Sigmoid colon (tissue), 6 donors: ENCODE measurements at regions not wholly inside any gene's neighbourhood (a gene's known extent, or its start where the extent isn't known, plus 50 kb on each side); places are given as distances from the start of the nearest gene placed in this dataset.

ENCODE experiments used
- DNase-seq: peaks from one replicate; pipeline ENCODE4 v3.0.0-alpha.2; 2019
- H3K27ac ChIP-seq, 4 donors: fragments of 200-600 bp; sonication (generic); one replicate each; pipeline ENCODE4 v1.5.1; 2016 to 2019; ENCODE audit warnings: mild to moderate bottlenecking in 1 of 4
- H3K27me3 ChIP-seq, 3 donors: fragments of 200-600 bp; sonication (generic); one replicate each; pipeline ENCODE4 v1.5.1; 2019; ENCODE audit warnings: mild to moderate bottlenecking in 1 of 3
- H3K36me3 ChIP-seq, 4 donors: fragments of 200-600 bp; sonication (generic); one replicate each; pipeline ENCODE4 v1.5.1; 2016 to 2019
- H3K4me1 ChIP-seq, 4 donors: fragments of 200-600 bp; sonication (generic); one replicate each; pipeline ENCODE4 v1.5.1; 2017 to 2019
- H3K4me3 ChIP-seq, 4 donors: fragments of 200-600 bp; sonication (generic); one replicate each; pipeline ENCODE4 v1.5.1; 2017 to 2019; ENCODE audit warnings: mild to moderate bottlenecking in 2 of 4, moderate library complexity in 1 of 4
- H3K9me3 ChIP-seq, 4 donors: fragments of 200-600 bp in 3 of 4; sonication (generic) in 3 of 4; one replicate each; pipeline versions ENCODE4 v1.5.1 to v1.6.1; 2013 to 2019
- CTCF ChIP-seq, 4 experiments: fragments of 450-650 bp in 3 of 4; fragments of 200-600 bp in 1 of 4; IDR thresholded peaks; one replicate each; pipeline ENCODE4 v1.5.1; 2016 to 2019; ENCODE audit warnings: antibody characterized with exemption in 4 of 4, mild to moderate bottlenecking in 3 of 4, moderate library complexity in 2 of 4
- EP300 ChIP-seq, 4 donors: sonication (generic); formaldehyde crosslinking; IDR thresholded peaks; one replicate each; pipeline ENCODE4 v1.6.1; 2017; ENCODE audit warnings: antibody characterized with exemption in 4 of 4
- POLR2A ChIP-seq, 2 donors: fragments of 450-650 bp; IDR thresholded peaks; one replicate each; pipeline ENCODE4 v1.6.1; 2016; ENCODE audit warnings: antibody characterized with exemption in 2 of 2, mild to moderate bottlenecking in 2 of 2, moderate library complexity in 2 of 2
- POLR2AphosphoS5 ChIP-seq, 4 donors: sonication (generic); formaldehyde crosslinking; IDR thresholded peaks; one replicate each; pipeline ENCODE4 v1.6.1; 2017; ENCODE audit warnings: antibody characterized with exemption in 4 of 4
- WGBS, 2 donors: extraction: QIAGEN DNeasy Blood & Tissue Kit; methylation state at CpG; one replicate each; pipeline ENCODE4 v1.1.7; 2013; 5-methylcytosine and 5-hydroxymethylcytosine counted together
- intact Hi-C: fragments of 100-400 bp; cut with DNase I; formaldehyde crosslinking; loops from one replicate; pipeline ENCODE4 v1.15.1; 2023
- donor health status: healthy with polysubstance abuse.
- donor health status: healthy.

- WGBS, 2 donors, result 83 to 95% methylated on average over 1 of the region's 1 CpG
- TF ChIP-seq EP300 (IDR thresholded peaks at IDR 0.05), result no peak
- no peak for TF ChIP-seq POLR2AphosphoS5 (IDR thresholded peaks at IDR 0.05)
- no peak for TF ChIP-seq POLR2A (IDR thresholded peaks at IDR 0.05)
- TF ChIP-seq CTCF (IDR thresholded peaks at IDR 0.05), result no peak
- Histone ChIP-seq H3K27me3 (no peaks in the 10 kb centered on the region), H3K4me1 (no peaks in the 10 kb centered on the region), H3K36me3 (no peaks in the 10 kb centered on the region), H3K27ac (no peak overlapping the region), H3K4me3 (no peak overlapping the region), H3K9me3 (no peaks in the 10 kb centered on the region)
- no peak for DNase-seq
- intact Hi-C loops, result no loop called here
These were observed 290.6 kb downstream of the ZEB2 start for GRCh38 chr2:144229296-144229695.

GRCh38 chr2:144227427-144228105 lies 292.4 kb downstream of the ZEB2 start:
- no peak for DNase-seq
- 95 to 96% methylated on average over 2 of the region's 2 CpGs for WGBS, 2 donors
- no peaks in the 10 kb centered on the region for H3K4me1 ChIP-seq
- TF ChIP-seq POLR2A (IDR thresholded peaks at IDR 0.05) (no peak), CTCF (IDR thresholded peaks at IDR 0.05) (no peak), EP300 (IDR thresholded peaks at IDR 0.05) (no peak), POLR2AphosphoS5 (IDR thresholded peaks at IDR 0.05) (no peak)
- H3K27ac ChIP-seq, result no peak overlapping the region
- no peaks in the 10 kb centered on the region for H3K9me3 ChIP-seq
- H3K27me3 ChIP-seq, result no peaks in the 10 kb centered on the region
- no peak overlapping the region for H3K4me3 ChIP-seq
- intact Hi-C loops, result no loop called here
- H3K36me3 ChIP-seq, result no peaks in the 10 kb centered on the region

- no peaks in the 10 kb centered on the region for H3K27me3 ChIP-seq
- no peak overlapping the region for H3K4me3 ChIP-seq
- H3K4me1 ChIP-seq, result no peaks in the 10 kb centered on the region
- H3K9me3 ChIP-seq, result no peaks in the 10 kb centered on the region
- H3K27ac ChIP-seq, result no peak overlapping the region
- no peaks in the 10 kb centered on the region for H3K36me3 ChIP-seq
- DNase-seq, result no peak
- intact Hi-C loops, result no loop called here
- no peak for TF ChIP-seq CTCF (IDR thresholded peaks at IDR 0.05)
- TF ChIP-seq POLR2A (IDR thresholded peaks at IDR 0.05), result no peak
- TF ChIP-seq POLR2AphosphoS5 (IDR thresholded peaks at IDR 0.05), result no peak
- no peak for TF ChIP-seq EP300 (IDR thresholded peaks at IDR 0.05)
These were observed 294.8 kb downstream of the ZEB2 start for GRCh38 chr2:144225076-144225475.

- no peaks in the 10 kb centered on the region for H3K9me3 ChIP-seq
- no peaks in the 10 kb centered on the region for H3K27me3 ChIP-seq
- H3K4me1 ChIP-seq, result no peaks in the 10 kb centered on the region
- H3K4me3 ChIP-seq, result no peak overlapping the region
- H3K36me3 ChIP-seq, result no peaks in the 10 kb centered on the region
- WGBS, 2 donors, result 93 to 94% methylated on average over 3 of the region's 3 CpGs
- DNase-seq, result no peak
- intact Hi-C loops, result no loop called here
- TF ChIP-seq POLR2AphosphoS5 (IDR thresholded peaks at IDR 0.05), result no peak
- TF ChIP-seq CTCF (IDR thresholded peaks at IDR 0.05), result no peak
- no peak for TF ChIP-seq EP300 (IDR thresholded peaks at IDR 0.05)
- TF ChIP-seq POLR2A (IDR thresholded peaks at IDR 0.05), result no peak
- no peak overlapping the region for H3K27ac ChIP-seq
These were observed 295.4 kb downstream of the ZEB2 start for GRCh38 chr2:144224472-144224871.

- no peak overlapping the region for H3K27ac ChIP-seq
- H3K4me3 ChIP-seq, result no peak overlapping the region
- H3K36me3 ChIP-seq, result no peaks in the 10 kb centered on the region
- 93 to 95% methylated on average over 1 of the region's 1 CpG for WGBS, 2 donors
- intact Hi-C loops, result no loop called here
- H3K9me3 ChIP-seq, result no peaks in the 10 kb centered on the region
- DNase-seq, result no peak
- no peak for TF ChIP-seq POLR2AphosphoS5 (IDR thresholded peaks at IDR 0.05)
- TF ChIP-seq CTCF (IDR thresholded peaks at IDR 0.05), result no peak
- no peak for TF ChIP-seq POLR2A (IDR thresholded peaks at IDR 0.05)
- no peak for TF ChIP-seq EP300 (IDR thresholded peaks at IDR 0.05)
- H3K27me3 ChIP-seq, result no peaks in the 10 kb centered on the region
- H3K4me1 ChIP-seq, result peaks cover 0 to 6% (median 0%) of the 10 kb centered on the region in 4 donors
These were observed 299.9 kb downstream of the ZEB2 start for GRCh38 chr2:144219979-144220378.
